UCSD-AML1 (cell line): ENCODE measurements at regions not wholly inside any gene's neighbourhood (a gene's known extent, or its start where the extent isn't known, plus 50 kb on each side); places are given as distances from the start of the nearest gene placed in this dataset.
"Not testable (repeated sequence)": the region's sequence is repeated elsewhere in the genome, so short reads cannot be mapped to it uniquely, and the experiment has no call there.

Source experiments
- DNase-seq: peaks from one replicate; lab custom pipeline; 2025; ENCODE audit not compliant: unreplicated experiment; lab: John Stamatoyannopoulos, UW

DNA sequence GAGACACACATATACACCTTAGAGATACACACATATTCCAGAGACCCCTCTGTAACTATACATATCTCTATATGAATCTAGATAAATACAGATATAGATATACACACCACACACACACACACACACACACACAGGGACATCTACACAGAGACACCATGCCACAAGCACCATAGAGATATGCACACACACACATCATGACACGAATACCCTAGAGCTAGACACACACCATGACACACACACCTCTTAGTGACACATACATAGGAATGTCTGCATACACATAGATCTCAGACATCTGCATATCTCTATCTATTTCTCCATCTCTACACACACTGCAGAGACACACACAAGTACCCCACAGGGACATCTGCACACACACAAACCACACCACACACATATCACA, 270.0 kb downstream of the CYRIA start:
- no peak for DNase-seq

GRCh38 chr2:16394986-16395550, 270.6 kb downstream of the CYRIA start:
- no peak for DNase-seq

DNA sequence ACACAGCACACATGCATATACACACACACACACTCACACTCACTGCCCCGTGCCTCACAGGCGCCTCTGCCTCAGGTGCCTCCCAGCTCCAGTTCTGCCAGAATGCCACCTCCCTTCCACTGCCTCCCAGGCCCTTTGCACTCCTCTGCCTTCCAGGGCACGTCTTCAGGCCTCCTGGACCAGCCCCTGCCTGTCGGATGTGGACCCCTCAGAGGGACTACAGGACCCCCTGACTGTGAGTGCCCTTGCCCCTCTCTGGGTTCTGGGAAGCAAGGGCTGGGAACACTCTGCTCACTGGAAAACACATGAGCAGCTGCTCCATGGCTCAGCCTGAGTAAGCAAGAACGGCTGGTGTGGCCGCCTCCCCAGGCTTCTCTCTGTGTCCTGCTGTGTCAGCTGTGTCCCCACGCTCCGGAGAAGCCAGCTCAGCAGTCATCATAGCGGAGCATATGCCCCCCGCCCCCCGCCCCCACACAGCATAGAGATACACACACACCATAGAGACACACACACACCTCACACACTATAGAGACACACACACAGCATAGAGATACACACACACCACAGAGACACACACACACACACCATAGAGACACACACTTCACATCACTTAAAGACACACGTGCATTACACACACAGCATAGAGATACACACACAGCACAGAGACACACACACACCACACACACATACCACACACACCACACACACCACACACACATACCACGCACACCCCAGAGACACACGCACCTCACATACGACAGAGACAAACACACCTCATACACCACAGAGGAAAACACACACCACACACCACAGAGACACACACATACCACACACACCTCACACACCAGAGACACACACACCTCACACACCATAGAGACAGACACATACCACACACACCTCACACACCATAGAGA, 271.3 kb downstream of the CYRIA start:
- DNase-seq, result no peak

- DNase-seq, result no peak
These were observed 272.0 kb downstream of the CYRIA start for GRCh38 chr2:16393500-16394071.

- no peak for DNase-seq
These were observed 272.8 kb downstream of the CYRIA start for GRCh38 chr2:16392647-16393499.

- DNase-seq, result no peak
These were observed 273.6 kb downstream of the CYRIA start for GRCh38 chr2:16391986-16392385.

- DNase-seq, result no peak
These were observed 275.1 kb downstream of the CYRIA start for GRCh38 chr2:16390561-16390960.

DNA sequence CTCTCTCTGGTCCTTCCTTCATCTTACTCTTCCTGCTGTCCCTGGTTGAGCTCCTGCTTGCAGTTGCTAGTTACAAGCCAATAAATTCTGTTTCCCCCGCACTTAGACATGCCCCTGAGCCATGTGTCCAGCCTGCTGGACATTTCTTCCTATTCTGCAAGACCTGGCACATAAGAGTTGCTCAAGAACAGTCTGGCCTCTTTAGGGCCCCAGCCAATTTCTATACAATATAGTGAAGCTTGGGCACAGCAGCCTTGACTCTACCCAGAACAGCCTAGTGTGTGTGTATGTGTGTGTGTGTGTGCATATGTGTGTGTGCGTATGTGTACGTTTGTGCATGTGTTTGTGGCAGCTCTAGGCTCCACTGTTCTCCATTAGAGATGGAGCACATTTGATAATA, 276.0 kb downstream of the CYRIA start:
- no peak for DNase-seq

DNA sequence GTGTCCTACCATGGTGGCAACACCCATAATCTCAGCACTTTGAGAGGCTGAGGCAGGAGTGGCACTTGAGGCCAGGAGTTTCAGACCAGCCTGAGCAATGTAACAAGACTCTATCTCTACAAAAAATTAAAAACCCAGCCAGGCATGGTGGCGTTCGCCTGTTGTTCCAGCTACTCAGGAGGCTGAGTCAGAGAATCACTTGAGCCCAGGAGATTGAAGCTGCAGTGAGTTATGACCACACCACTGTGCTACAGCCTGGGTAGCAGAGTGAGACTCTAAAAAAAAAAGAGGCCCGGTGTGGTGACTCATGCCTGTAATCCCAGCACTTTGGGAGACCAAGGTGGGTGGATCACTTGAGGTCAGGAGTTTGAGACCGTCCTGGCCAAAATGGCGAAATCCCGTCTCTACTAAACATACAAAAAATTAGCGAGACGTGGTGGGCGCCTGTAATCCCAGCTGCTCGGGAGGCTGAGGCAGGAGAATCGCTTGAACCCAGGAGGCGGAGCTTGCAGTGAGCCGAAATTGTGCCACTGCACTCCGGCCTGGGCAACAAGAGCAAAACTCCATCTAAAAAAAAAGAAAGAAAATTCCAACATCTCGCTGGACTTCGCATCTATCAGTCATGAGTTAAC, 277.3 kb downstream of the CYRIA start:
- not testable (repeated sequence) for DNase-seq

- DNase-seq, result no peak
These were observed 278.1 kb downstream of the CYRIA start for GRCh38 chr2:16387461-16387984.

GRCh38 chr2:16386431-16386830, 279.2 kb downstream of the CYRIA start:
- no peak for DNase-seq

DNA sequence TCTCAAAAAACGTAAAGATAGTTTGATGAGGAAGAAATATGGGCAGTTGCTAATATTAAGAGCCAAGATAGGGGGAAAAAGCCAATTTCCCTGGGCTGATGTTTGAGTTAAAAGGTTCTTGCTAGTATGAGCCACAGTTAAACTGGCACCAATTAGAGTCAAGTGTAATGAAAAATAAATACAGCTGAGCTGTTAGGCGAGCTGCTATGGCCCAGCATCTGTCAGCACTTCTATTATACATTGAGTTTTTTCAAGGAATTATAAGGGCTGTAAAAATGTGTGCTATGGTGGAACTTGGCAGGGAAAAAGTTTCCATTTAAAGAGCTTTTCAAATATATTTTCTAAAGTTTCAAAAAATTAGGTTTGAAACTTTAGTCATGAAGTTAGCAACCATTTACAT, 279.6 kb downstream of the CYRIA start:
- no peak for DNase-seq

DNA sequence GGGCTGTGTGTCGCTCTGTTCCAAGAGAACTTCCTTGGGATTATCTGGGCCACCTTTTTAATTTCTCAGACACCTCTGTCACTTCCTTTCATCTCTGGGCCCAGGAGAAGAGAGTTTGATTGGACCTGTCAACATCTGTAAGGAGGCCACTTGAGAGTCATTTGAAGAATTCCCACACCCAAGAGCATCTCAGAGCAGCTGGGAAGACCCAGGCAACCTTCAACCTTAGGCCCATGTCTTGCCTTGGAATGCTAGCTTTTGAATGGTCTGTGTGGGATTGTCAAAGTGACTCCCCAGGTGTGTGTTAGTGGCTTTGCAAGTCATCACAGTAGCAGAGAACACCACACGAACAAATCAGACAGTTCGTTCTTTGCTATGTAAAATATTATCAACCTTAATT, 280.3 kb downstream of the CYRIA start:
- DNase-seq, result no peak

- DNase-seq, result no peak
These were observed 282.2 kb downstream of the CYRIA start for GRCh38 chr2:16383411-16383810.

DNA sequence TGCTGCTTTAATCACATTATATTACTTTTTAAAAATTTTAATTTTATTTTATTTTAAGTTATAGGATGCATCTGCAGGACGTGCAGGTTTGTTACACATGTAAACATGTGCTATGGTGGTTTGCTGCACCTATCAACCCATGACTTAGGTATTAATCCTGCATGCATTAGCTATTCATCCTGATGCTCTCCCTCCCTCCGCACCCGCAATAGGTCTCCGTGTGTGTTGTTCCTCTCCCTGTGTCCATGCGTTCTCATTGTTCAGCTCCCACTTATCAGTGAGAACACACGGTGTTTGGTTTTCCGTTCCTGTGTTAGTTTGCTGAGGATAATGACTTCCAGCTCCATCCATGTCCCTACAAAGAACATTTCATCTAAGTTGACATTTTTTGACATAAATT, 283.2 kb downstream of the CYRIA start:
- no peak for DNase-seq

DNA sequence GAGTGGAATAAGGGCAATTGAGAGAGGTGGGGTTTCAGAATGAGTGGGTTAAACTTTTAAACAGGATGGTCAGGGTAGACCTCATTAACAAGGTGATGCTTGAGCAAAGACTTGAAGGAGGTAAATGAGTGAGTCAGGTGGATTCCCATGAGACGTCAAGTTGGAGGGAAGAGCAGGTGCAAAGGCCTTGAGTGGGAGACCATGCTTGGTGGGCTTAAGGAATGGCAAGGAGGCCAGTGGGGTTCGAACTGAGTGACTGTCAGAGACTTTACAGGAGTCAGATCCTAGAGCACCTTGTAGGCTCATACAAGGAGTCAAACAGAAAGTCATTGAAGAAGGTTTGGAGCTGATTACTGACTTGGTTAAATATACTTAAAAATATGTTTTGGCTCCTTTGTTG, 284.1 kb downstream of the CYRIA start:
- no peak for DNase-seq

- not testable (repeated sequence) for DNase-seq
These were observed 285.7 kb downstream of the CYRIA start for GRCh38 chr2:16379901-16380300.

GRCh38 chr2:16379061-16379460, 286.6 kb downstream of the CYRIA start:
- DNase-seq, result not testable (repeated sequence)

GRCh38 chr2:16378031-16378430, 287.6 kb downstream of the CYRIA start:
- no peak for DNase-seq

- no peak for DNase-seq
These were observed 289.7 kb downstream of the CYRIA start for GRCh38 chr2:16375981-16376380.

DNA sequence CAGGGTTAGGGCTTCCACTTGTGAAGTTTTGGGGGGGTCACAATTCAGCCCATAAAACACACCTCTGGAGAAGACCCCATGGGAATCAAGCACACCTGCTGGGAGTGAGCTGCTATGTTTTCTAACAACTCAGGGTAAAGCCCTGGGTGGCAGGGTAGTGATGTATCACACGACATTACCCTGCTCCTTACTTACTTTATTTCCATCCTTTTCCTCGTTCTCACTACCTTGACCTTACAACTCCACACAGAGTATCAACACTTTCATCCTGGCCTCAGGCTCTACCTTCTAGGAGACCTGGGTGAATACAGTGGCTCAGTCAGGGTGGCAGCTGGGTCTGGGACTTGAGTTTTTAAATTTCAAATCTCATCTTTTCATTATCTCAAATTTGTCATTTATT, 290.3 kb downstream of the CYRIA start:
- DNase-seq, result no peak
